Neutrophil (primary cell): ENCODE measurements at regions not wholly inside any gene's neighbourhood (a gene's known extent, or its start where the extent isn't known, plus 50 kb on each side); places are given as distances from the start of the nearest gene placed in this dataset.

ENCODE experiments used
- H3K27ac ChIP-seq: fragments of 200-600 bp; sonication (generic); 2 replicates; pipeline ENCODE4 v1.5.1; 2016; ENCODE audit warnings: mild to moderate bottlenecking, moderate library complexity
- H3K27me3 ChIP-seq: fragments of 200-600 bp; sonication (generic); 2 replicates; pipeline ENCODE4 v1.6.0; 2016; ENCODE audit warnings: mild to moderate bottlenecking
- H3K36me3 ChIP-seq: fragments of 200-600 bp; sonication (generic); 2 replicates; pipeline ENCODE4 v1.5.1; 2017
- H3K4me1 ChIP-seq, 2 experiments: fragments of 200-600 bp in 1 of 2; sonication (generic) in 1 of 2; 1 replicate in 1 of 2; 2 replicates in 1 of 2; pipeline versions ENCODE4 v1.5.1 to v1.6.1; 2013 to 2016; ENCODE audit warnings: low read depth in 1 of 2, low read length in 1 of 2, mild to moderate bottlenecking in 1 of 2, moderate library complexity in 1 of 2; ENCODE audit not compliant: control insufficient read depth in 1 of 2, insufficient read depth in 1 of 2
- H3K4me3 ChIP-seq, 2 experiments: fragments of 200-600 bp in 1 of 2; sonication (generic) in 1 of 2; 1 replicate in 1 of 2; 2 replicates in 1 of 2; pipeline ENCODE4 v1.5.1; 2013 to 2016; ENCODE audit warnings: low read depth in 1 of 2, low read length in 1 of 2, mild to moderate bottlenecking in 1 of 2, moderate library complexity in 1 of 2
- H3K9me3 ChIP-seq: fragments of 200-600 bp; sonication (generic); 2 replicates; pipeline ENCODE4 v1.5.1; 2016
- CTCF ChIP-seq: fragments of 200-600 bp; sonication (generic); IDR thresholded peaks from 2 replicates; pipeline ENCODE4 v1.5.1; 2016; ENCODE audit warnings: antibody characterized with exemption

GRCh38 chr1:73104749-73105148, 822.4 kb upstream of the NEGR1 start:
- Histone ChIP-seq H3K4me1 (no peaks in the 10 kb centered on the region), H3K4me3 (no peak overlapping the region), H3K9me3 (no peaks in the 10 kb centered on the region), H3K27me3 (no peaks in the 10 kb centered on the region), H3K36me3 (no peaks in the 10 kb centered on the region), H3K27ac (no peak overlapping the region)
- TF ChIP-seq CTCF, result no peak

- no peaks in the 10 kb centered on the region for H3K36me3 ChIP-seq
- H3K4me1 ChIP-seq, result no peaks in the 10 kb centered on the region
- no peak for TF ChIP-seq CTCF
Measured at GRCh38 chr1:73100216-73100615, 817.9 kb upstream of the NEGR1 start.

GRCh38 chr1:73097917-73098316, 815.6 kb upstream of the NEGR1 start:
- no peak overlapping the region for H3K4me3 ChIP-seq
- H3K27me3 ChIP-seq, result no peaks in the 10 kb centered on the region
- TF ChIP-seq CTCF, result no peak
- H3K4me1 ChIP-seq, result no peaks in the 10 kb centered on the region
- H3K9me3 ChIP-seq, result no peaks in the 10 kb centered on the region
- H3K36me3 ChIP-seq, result no peaks in the 10 kb centered on the region
- no peak overlapping the region for H3K27ac ChIP-seq

More at GRCh38 chr1:73100216-73100615, 817.9 kb upstream of the NEGR1 start:
- H3K27ac ChIP-seq, result no peak overlapping the region
- H3K27me3 ChIP-seq, result no peaks in the 10 kb centered on the region
- no peaks in the 10 kb centered on the region for H3K9me3 ChIP-seq
- no peak overlapping the region for H3K4me3 ChIP-seq

GRCh38 chr1:73096841-73097240, 814.5 kb upstream of the NEGR1 start:
- Histone ChIP-seq H3K4me1 (no peaks in the 10 kb centered on the region), H3K36me3 (no peaks in the 10 kb centered on the region), H3K4me3 (no peak overlapping the region), H3K9me3 (no peaks in the 10 kb centered on the region), H3K27me3 (no peaks in the 10 kb centered on the region), H3K27ac (no peak overlapping the region)
- no peak for TF ChIP-seq CTCF

- no peak for TF ChIP-seq CTCF
- Histone ChIP-seq H3K9me3 (no peaks in the 10 kb centered on the region), H3K36me3 (no peaks in the 10 kb centered on the region), H3K4me1 (no peaks in the 10 kb centered on the region), H3K27ac (no peak overlapping the region), H3K4me3 (no peak overlapping the region), H3K27me3 (no peaks in the 10 kb centered on the region)
Measured at GRCh38 chr1:73092383-73092782, 810.0 kb upstream of the NEGR1 start.

- Histone ChIP-seq H3K9me3 (no peaks in the 10 kb centered on the region), H3K36me3 (no peaks in the 10 kb centered on the region), H3K27me3 (no peaks in the 10 kb centered on the region), H3K4me1 (no peaks in the 10 kb centered on the region), H3K4me3 (no peak overlapping the region), H3K27ac (no peak overlapping the region)
- TF ChIP-seq CTCF, result no peak
Measured at GRCh38 chr1:73066866-73067265, 784.5 kb upstream of the NEGR1 start.
